ENCODE measurements at regions not wholly inside any gene's neighbourhood (a gene's known extent, or its start where the extent isn't known, plus 50 kb on each side); places are given as distances from the start of the nearest gene placed in this dataset.

DNA sequence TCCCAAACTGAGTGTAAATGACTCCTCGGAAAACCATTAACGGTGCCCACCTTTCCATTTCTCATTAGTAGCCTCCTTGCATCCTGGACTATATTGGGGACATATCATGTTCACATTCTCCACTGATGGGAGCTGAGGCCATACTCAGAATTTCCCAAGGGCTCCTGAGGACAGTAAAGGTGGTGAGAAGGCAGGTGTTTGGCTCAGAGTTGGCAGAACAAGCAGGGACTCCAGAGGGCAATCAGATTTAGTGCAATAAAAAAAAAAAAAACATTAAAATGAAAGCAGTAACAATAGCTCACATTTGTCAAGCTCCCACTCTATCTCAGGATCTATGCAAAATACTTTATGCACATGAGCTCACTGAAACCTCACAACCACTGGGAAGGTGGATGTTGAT lies 401.4 kb downstream of the MAFB start:
- H3K4me3 ChIP-seq, result no peak overlapping the region
- H3K27me3 ChIP-seq, result no peaks in the 10 kb centered on the region
- H3K36me3 ChIP-seq, result no peaks in the 10 kb centered on the region
- DNase-seq (ENCODE audit: low spot score in 2 of 2), result no peak
- WGBS, result 36% methylated on average over 2 of the region's 2 CpGs
- TF ChIP-seq EP300 (IDR thresholded peaks at IDR 0.05) (no peak), POLR2AphosphoS5 (IDR thresholded peaks at IDR 0.05) (no peak), POLR2A (IDR thresholded peaks at IDR 0.05) (no peak)
- TF ChIP-seq, protein P1, sequence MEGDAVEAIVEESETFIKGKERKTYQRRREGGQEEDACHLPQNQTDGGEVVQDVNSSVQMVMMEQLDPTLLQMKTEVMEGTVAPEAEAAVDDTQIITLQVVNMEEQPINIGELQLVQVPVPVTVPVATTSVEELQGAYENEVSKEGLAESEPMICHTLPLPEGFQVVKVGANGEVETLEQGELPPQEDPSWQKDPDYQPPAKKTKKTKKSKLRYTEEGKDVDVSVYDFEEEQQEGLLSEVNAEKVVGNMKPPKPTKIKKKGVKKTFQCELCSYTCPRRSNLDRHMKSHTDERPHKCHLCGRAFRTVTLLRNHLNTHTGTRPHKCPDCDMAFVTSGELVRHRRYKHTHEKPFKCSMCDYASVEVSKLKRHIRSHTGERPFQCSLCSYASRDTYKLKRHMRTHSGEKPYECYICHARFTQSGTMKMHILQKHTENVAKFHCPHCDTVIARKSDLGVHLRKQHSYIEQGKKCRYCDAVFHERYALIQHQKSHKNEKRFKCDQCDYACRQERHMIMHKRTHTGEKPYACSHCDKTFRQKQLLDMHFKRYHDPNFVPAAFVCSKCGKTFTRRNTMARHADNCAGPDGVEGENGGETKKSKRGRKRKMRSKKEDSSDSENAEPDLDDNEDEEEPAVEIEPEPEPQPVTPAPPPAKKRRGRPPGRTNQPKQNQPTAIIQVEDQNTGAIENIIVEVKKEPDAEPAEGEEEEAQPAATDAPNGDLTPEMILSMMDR (IDR thresholded peaks at IDR 0.05), result no peak
- peaks cover 54% of the 10 kb centered on the region for H3K4me1 ChIP-seq
- H3K27ac ChIP-seq, result peak overlapping the region; percentile 17
- no peaks in the 10 kb centered on the region for H3K9me3 ChIP-seq

DNA sequence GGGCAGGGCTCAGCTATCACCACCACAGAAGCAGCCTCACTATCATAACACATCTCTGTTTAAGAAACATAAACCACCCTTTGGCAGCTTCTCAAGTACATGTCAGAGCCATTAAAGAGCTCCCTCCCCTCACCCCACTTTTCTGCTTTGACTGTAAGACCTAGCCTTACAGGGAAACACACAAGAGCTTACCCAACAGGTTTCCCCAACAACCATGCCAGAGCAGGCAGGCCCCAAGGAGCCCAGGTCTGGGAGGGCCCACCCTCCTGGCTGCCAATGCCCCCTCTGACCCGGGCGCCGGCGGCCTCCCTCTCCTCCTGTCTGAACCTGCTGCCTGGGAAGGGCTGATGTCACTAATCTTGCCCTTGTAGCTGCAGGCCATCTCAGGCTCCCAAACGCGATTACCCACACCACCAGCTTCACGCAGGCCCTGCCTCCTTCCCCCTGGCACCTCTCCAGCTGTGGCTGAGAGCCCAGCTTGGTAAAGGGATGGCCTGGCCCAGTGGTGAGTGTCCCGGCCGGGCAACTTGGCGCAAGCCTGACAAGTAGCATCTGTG lies 402.0 kb downstream of the MAFB start:
- peak overlapping the region; percentile 32 for H3K27ac ChIP-seq
- 33% methylated on average over 10 of the region's 10 CpGs for WGBS
- peaks cover 60% of the 10 kb centered on the region for H3K4me1 ChIP-seq

DNA sequence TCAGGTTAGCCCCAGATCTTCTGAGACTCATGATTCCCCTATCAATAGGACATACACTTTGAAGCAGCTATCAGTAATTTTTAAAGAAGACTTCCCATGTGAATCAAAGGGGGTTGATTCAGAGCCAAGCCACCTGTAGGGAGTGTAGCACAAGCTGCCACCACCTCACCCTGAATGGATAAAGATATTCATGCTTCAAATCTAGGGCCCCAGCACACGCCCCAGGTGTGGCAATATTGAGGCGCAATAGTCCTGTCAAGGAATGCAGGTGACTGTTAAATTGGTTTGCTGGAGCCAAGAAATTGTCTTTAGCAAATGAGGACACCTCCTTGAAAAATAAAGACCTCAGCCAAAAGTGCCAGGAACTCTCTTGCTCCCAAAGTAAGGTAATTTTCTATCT lies 404.4 kb downstream of the MAFB start:
- no peak overlapping the region for H3K27ac ChIP-seq
- peaks cover 72% of the 10 kb centered on the region for H3K4me1 ChIP-seq
- H3K4me3 ChIP-seq, result no peak overlapping the region
- H3K9me3 ChIP-seq, result no peaks in the 10 kb centered on the region
- no peaks in the 10 kb centered on the region for H3K36me3 ChIP-seq
- no peak for TF ChIP-seq POLR2A (IDR thresholded peaks at IDR 0.05)
- TF ChIP-seq, protein P1 (IDR thresholded peaks at IDR 0.05), result no peak
- no peak for TF ChIP-seq POLR2AphosphoS5 (IDR thresholded peaks at IDR 0.05)
- no peak for TF ChIP-seq EP300 (IDR thresholded peaks at IDR 0.05)
- DNase-seq (ENCODE audit: low spot score in 2 of 2), result no peak
- WGBS, result 60% methylated on average over 2 of the region's 2 CpGs
- no peaks in the 10 kb centered on the region for H3K27me3 ChIP-seq

More for the DNA sequence above, 402.0 kb downstream of the MAFB start:
- TF ChIP-seq EP300 (IDR thresholded peaks at IDR 0.05), result no peak
- peak in 1 of 3 donors; percentile 86 for TF ChIP-seq POLR2AphosphoS5 (IDR thresholded peaks at IDR 0.05)
- TF ChIP-seq, protein P1 (IDR thresholded peaks at IDR 0.05), result no peak
- H3K9me3 ChIP-seq, result no peaks in the 10 kb centered on the region
- no peaks in the 10 kb centered on the region for H3K27me3 ChIP-seq
- H3K4me3 ChIP-seq, result no peak overlapping the region
- peak; percentile 79 to 89 for DNase-seq (ENCODE audit: low spot score in 2 of 2)
- H3K36me3 ChIP-seq, result no peaks in the 10 kb centered on the region

DNA sequence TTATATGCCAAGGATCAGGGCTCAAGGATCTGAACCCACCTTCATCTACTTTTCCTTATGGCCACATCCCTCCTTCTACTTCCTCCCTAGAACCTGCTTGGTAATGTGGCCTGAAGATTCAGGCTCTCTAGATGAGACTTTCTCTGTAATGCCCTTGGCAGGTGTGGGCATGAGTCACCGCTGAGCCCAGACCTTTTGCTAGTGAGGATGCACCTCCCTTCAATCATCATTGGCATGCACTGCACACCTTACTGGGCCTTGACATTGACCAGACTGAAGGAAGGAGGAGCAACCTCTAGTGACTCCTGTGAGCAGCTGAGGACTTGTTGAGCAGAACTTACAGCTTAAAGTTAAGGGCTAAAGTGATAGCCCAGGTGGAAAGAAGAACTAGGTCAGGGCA lies 405.3 kb downstream of the MAFB start:
- H3K4me1 ChIP-seq, result peaks cover 81% of the 10 kb centered on the region
- no peak overlapping the region for H3K27ac ChIP-seq
- no peak for DNase-seq (ENCODE audit: low spot score in 2 of 2)
- TF ChIP-seq POLR2AphosphoS5 (IDR thresholded peaks at IDR 0.05) (no peak), POLR2A (IDR thresholded peaks at IDR 0.05) (no peak), EP300 (IDR thresholded peaks at IDR 0.05) (no peak)
- TF ChIP-seq, protein P1 (IDR thresholded peaks at IDR 0.05), result no peak
- H3K27me3 ChIP-seq, result no peaks in the 10 kb centered on the region
- no peaks in the 10 kb centered on the region for H3K9me3 ChIP-seq
- no peaks in the 10 kb centered on the region for H3K36me3 ChIP-seq
- 64% methylated on average over 1 of the region's 1 CpG for WGBS
- H3K4me3 ChIP-seq, result no peak overlapping the region

DNA sequence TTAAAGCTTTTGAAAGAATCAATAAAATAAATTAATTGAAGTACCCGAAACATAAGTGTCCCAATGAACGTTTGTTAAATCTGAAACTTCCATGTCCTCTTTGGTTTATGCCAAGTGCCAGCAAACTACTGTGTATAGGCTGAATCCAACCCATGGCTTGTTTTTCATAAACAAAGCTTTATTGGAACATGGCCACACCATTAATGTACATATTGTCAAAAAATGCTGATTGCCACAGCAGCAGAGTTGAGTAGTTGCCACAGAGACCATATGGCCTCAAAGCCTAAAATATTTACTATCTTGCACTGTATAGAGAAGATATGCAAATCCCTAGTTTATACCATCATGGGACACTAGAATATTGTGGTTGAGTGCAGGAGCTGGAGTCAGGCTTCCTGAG lies 406.1 kb downstream of the MAFB start:
- Histone ChIP-seq H3K4me1 (peaks cover 85% of the 10 kb centered on the region), H3K27ac (no peak overlapping the region), H3K27me3 (no peaks in the 10 kb centered on the region), H3K9me3 (no peaks in the 10 kb centered on the region), H3K36me3 (no peaks in the 10 kb centered on the region), H3K4me3 (no peak overlapping the region)
- WGBS, result 54% methylated on average over 2 of the region's 2 CpGs
- TF ChIP-seq EP300 (IDR thresholded peaks at IDR 0.05), result no peak
- TF ChIP-seq POLR2A (IDR thresholded peaks at IDR 0.05), result no peak
- TF ChIP-seq POLR2AphosphoS5 (IDR thresholded peaks at IDR 0.05), result no peak
- TF ChIP-seq, protein P1 (IDR thresholded peaks at IDR 0.05), result no peak
- DNase-seq (ENCODE audit: low spot score in 2 of 2), result no peak
